Coronary artery (tissue), 2 donors: ENCODE measurements at regions not wholly inside any gene's neighbourhood (a gene's known extent, or its start where the extent isn't known, plus 50 kb on each side); places are given as distances from the start of the nearest gene placed in this dataset.

ENCODE experiments used
- DNase-seq: peaks from one replicate; pipeline ENCODE4 v3.0.0-alpha.2; 2017; ENCODE audit warnings: low spot score
- H3K27ac ChIP-seq, 2 donors: fragments of 200-600 bp; sonication (generic); one replicate each; pipeline ENCODE4 v1.5.1; 2016 to 2019
- H3K4me3 ChIP-seq: fragments of 200-600 bp; sonication (generic); 2 replicates; pipeline ENCODE4 v1.5.1; 2016; ENCODE audit warnings: mild to moderate bottlenecking, moderate library complexity
- CTCF ChIP-seq: fragments of 200-600 bp; sonication (generic); IDR thresholded peaks from one replicate; pipeline ENCODE4 v1.5.1; 2019; ENCODE audit warnings: antibody characterized with exemption

- no peak for DNase-seq
- no peak for TF ChIP-seq CTCF
- H3K4me3 ChIP-seq, result no peak overlapping the region
- no peak overlapping the region for H3K27ac ChIP-seq
Observed at GRCh38 chr4:65918872-65919271, 248.6 kb upstream of the EPHA5 start.

GRCh38 chr4:65918212-65918611 is 247.9 kb upstream of the EPHA5 start:
- Histone ChIP-seq H3K27ac (no peak overlapping the region), H3K4me3 (no peak overlapping the region)
- no peak for DNase-seq
- no peak for TF ChIP-seq CTCF

GRCh38 chr4:65917486-65917885 is 247.2 kb upstream of the EPHA5 start:
- no peak for TF ChIP-seq CTCF
- Histone ChIP-seq H3K4me3 (no peak overlapping the region), H3K27ac (no peak overlapping the region)
- DNase-seq, result no peak

- no peak for DNase-seq
- Histone ChIP-seq H3K27ac (no peak overlapping the region), H3K4me3 (no peak overlapping the region)
- no peak for TF ChIP-seq CTCF
Observed at GRCh38 chr4:65911720-65912119, 241.4 kb upstream of the EPHA5 start.

- DNase-seq, result no peak
- Histone ChIP-seq H3K27ac (no peak overlapping the region), H3K4me3 (no peak overlapping the region)
- no peak for TF ChIP-seq CTCF
Observed at GRCh38 chr4:65893957-65894755, 223.9 kb upstream of the EPHA5 start.

- no peak for DNase-seq
- TF ChIP-seq CTCF, result no peak
- no peak overlapping the region for H3K4me3 ChIP-seq
- no peak overlapping the region for H3K27ac ChIP-seq
Observed at GRCh38 chr4:65893271-65893670, 223.0 kb upstream of the EPHA5 start.

GRCh38 chr4:65880594-65880993 is 210.3 kb upstream of the EPHA5 start:
- DNase-seq, result no peak
- TF ChIP-seq CTCF, result no peak
- Histone ChIP-seq H3K27ac (no peak overlapping the region), H3K4me3 (no peak overlapping the region)
